ENCODE measurements at regions not wholly inside any gene's neighbourhood (a gene's known extent, or its start where the extent isn't known, plus 50 kb on each side); places are given as distances from the start of the nearest gene placed in this dataset.

DNA sequence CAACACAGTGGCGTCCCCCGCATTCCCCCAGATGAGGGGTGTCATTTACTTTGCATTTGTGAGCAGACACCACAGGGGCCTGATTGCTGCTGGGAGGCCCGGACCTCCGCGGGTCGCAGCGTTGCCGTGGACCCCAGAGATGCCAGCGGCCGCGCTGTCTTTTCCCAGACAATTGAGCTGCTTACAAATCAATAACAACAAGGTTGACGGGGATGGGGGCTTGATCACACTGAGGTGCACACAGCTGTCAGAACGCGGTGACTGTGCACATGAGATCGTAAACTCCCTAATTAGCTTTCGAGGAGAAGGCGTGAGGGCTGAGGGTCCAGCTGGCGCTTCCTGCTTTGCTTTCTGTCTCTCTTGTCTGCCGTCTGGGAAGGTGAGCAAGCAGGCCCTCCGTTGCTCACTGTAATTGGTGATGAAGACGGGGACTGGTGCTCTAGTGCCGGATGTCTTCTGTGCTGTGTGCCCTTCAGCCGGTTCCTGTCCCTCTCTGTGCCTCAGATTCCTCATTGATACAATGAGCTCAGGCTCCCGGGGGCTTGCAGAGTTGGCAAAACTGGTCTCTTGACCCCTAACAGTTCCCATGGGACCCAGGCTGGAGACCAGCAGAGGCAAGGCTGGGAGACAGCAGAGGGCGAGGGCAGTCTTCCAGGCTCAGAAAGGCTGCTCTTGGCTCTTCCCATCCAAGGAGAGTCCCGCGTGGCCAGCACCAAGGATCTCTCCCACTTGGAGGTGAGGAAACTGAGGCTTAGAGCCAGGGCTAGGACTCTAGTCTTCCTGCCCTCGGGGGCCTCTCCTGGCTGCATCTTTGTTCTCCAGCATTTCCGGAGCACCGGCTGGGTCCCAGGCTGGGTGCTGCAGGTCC, 126.0 kb upstream of the PMEPA1 start:
- TF ChIP-seq, protein P1, sequence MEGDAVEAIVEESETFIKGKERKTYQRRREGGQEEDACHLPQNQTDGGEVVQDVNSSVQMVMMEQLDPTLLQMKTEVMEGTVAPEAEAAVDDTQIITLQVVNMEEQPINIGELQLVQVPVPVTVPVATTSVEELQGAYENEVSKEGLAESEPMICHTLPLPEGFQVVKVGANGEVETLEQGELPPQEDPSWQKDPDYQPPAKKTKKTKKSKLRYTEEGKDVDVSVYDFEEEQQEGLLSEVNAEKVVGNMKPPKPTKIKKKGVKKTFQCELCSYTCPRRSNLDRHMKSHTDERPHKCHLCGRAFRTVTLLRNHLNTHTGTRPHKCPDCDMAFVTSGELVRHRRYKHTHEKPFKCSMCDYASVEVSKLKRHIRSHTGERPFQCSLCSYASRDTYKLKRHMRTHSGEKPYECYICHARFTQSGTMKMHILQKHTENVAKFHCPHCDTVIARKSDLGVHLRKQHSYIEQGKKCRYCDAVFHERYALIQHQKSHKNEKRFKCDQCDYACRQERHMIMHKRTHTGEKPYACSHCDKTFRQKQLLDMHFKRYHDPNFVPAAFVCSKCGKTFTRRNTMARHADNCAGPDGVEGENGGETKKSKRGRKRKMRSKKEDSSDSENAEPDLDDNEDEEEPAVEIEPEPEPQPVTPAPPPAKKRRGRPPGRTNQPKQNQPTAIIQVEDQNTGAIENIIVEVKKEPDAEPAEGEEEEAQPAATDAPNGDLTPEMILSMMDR (IDR thresholded peaks at IDR 0.05): no peak
- no peak for TF ChIP-seq ZFX (IDR thresholded peaks at IDR 0.05; ENCODE audit: borderline replicate concordance)

Measured in 22Rv1 (cell line).